ENCODE measurements at regions not wholly inside any gene's neighbourhood (a gene's known extent, or its start where the extent isn't known, plus 50 kb on each side); places are given as distances from the start of the nearest gene placed in this dataset.

DNA sequence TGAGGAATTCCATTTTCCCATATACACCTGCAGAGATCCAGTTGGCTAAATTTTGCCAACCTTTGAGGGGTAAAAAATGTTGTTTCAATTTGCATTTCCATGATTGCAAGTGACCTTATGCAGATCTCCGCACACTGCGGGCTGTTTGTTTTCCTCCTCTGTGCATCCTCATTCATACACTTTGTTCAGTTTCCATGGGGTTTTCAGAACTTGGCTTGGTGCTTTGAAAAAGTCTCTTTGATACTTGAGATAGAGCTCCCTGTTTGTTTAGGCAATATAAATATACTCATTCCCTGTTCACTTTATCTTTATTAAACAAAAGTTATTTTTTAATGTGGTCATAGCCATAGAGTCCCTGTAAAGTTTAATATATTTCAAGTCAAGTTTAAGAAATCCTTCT, 353.1 kb downstream of the CMPK2 start:
- TF ChIP-seq, protein P1, sequence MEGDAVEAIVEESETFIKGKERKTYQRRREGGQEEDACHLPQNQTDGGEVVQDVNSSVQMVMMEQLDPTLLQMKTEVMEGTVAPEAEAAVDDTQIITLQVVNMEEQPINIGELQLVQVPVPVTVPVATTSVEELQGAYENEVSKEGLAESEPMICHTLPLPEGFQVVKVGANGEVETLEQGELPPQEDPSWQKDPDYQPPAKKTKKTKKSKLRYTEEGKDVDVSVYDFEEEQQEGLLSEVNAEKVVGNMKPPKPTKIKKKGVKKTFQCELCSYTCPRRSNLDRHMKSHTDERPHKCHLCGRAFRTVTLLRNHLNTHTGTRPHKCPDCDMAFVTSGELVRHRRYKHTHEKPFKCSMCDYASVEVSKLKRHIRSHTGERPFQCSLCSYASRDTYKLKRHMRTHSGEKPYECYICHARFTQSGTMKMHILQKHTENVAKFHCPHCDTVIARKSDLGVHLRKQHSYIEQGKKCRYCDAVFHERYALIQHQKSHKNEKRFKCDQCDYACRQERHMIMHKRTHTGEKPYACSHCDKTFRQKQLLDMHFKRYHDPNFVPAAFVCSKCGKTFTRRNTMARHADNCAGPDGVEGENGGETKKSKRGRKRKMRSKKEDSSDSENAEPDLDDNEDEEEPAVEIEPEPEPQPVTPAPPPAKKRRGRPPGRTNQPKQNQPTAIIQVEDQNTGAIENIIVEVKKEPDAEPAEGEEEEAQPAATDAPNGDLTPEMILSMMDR (IDR thresholded peaks at IDR 0.05 in 4 of 5, conservative IDR thresholded peaks at IDR 0.05 in 1 of 5) = no peak
- no peak for TF ChIP-seq POLR2A (IDR thresholded peaks at IDR 0.05)

Measured in gastrocnemius medialis (tissue), 4 donors.